Left lung (tissue), 4 donors: ENCODE measurements at regions not wholly inside any gene's neighbourhood (a gene's known extent, or its start where the extent isn't known, plus 50 kb on each side); places are given as distances from the start of the nearest gene placed in this dataset.

Source experiments
- ATAC-seq: fragments of 200-7000 bp; cut with Tn5 transposase; one replicate; pipeline ENCODE4 v1.9.1; 2020; ENCODE audit warnings: moderate library complexity
- DNase-seq, 4 donors: peaks; one replicate each; pipeline ENCODE4 v3.0.0-alpha.2; 2013 to 2020
- H3K27ac ChIP-seq, 2 donors: fragments of 200-600 bp; sonication (generic) in 1 of 2; one replicate each; pipeline versions ENCODE4 v1.5.0 to v1.8.0; 2020 to 2021
- H3K27me3 ChIP-seq, 2 donors: fragments of 200-600 bp; sonication (generic) in 1 of 2; one replicate each; pipeline versions ENCODE4 v1.5.0 to v1.8.0; 2020 to 2021
- H3K36me3 ChIP-seq, 2 donors: fragments of 200-600 bp; sonication (generic) in 1 of 2; one replicate each; pipeline versions ENCODE4 v1.5.0 to v1.8.0; 2020 to 2021
- H3K4me1 ChIP-seq, 2 donors: fragments of 200-600 bp; one replicate each; pipeline ENCODE4 v1.8.0; 2021
- H3K4me3 ChIP-seq, 2 donors: fragments of 200-600 bp; sonication (generic) in 1 of 2; one replicate each; pipeline versions ENCODE4 v1.5.0 to v1.8.0; 2020 to 2021; ENCODE audit warnings: mild to moderate bottlenecking in 1 of 2
- H3K9me3 ChIP-seq, 2 donors: fragments of 200-600 bp; sonication (generic) in 1 of 2; one replicate each; pipeline versions ENCODE4 v1.5.0 to v1.8.0; 2020 to 2021
- CTCF ChIP-seq, 2 donors: fragments of 200-600 bp; sonication (generic) in 1 of 2; IDR thresholded peaks; one replicate each; pipeline versions ENCODE4 v1.5.0 to v1.8.0; 2021; ENCODE audit warnings: antibody characterized with exemption in 2 of 2
- intact Hi-C, 2 donors: fragments of 100-400 bp; cut with DNase I; formaldehyde crosslinking; loops; one replicate each; pipeline versions ENCODE4 v1.11.2 to v1.14.2; 2022
- donor health status: DM: no; HTN: yes; CAD: no.
- donor health status: DM: no; HTN: no; CAD: no.

DNA sequence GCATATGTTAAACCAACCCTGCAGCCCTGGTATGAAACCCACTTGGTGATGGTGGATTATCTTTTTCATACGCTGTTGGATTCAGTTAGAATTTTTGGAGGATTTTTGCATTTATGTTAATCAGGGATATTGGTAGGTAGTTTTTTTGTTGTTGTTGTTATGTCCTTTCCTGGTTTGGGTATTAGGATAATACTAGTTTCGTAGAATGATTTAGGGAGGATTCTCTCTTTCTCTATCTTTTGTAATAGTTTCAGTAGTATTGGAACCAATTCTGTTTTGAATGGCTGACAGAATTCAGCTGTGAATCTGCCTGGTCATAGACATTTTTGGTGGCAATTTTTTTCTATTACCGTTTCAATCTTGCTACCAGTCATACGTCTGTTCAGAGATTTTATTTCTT, 305.4 kb downstream of the IDS start:
- no peak for DNase-seq
- no peaks in the 10 kb centered on the region for H3K36me3 ChIP-seq
- no peak for TF ChIP-seq CTCF (IDR thresholded peaks at IDR 0.05)
- no peaks in the 10 kb centered on the region for H3K9me3 ChIP-seq
- no peak for ATAC-seq
- H3K27me3 ChIP-seq, result no peaks in the 10 kb centered on the region
- no peaks in the 10 kb centered on the region for H3K4me1 ChIP-seq
- no peak overlapping the region for H3K4me3 ChIP-seq
- H3K27ac ChIP-seq, result no peak overlapping the region
- intact Hi-C loops, result no loop called here

DNA sequence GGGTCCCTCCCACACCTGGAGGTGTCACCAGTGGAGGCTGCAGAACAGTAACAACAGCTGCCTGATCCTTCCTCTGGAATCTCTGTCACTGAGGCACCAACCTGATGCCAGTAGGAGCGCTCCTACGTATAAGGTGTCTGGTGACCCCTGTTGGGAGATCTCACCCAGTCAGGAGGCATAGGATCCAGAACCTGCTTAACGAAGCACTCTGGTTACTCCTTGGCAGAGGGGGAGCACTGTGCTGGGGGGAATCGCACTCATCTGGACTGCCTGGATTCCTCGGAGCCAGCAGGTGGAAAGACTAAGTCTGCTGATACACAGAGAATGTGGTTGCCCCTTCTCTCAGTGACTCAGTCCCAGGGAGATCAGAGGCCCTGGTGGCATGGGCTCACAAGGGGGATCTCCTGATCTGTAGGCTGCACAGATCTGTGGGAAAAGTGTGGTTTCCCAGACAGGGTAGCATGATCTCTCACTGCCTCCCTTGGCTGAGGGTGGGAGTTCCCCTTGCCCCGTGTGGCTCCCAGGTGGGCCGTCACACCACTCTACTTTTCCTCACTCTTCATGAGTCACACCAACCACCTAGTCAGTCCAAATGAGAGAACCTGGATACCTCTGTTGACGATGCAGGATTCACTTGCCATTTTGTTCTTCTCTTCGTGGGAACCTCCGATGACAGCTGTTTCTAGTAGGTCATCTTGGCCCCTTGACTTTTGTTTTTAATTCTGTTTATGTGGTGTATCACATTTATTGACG, 305.9 kb downstream of the IDS start:
- no peaks in the 10 kb centered on the region for H3K9me3 ChIP-seq
- H3K4me1 ChIP-seq, result no peaks in the 10 kb centered on the region
- no peaks in the 10 kb centered on the region for H3K36me3 ChIP-seq
- no peak for TF ChIP-seq CTCF (IDR thresholded peaks at IDR 0.05)
- no peak overlapping the region for H3K4me3 ChIP-seq
- DNase-seq (no peak), ATAC-seq (no peak)
- intact Hi-C loops, result no loop called here
- H3K27ac ChIP-seq, result no peak overlapping the region
- H3K27me3 ChIP-seq, result no peaks in the 10 kb centered on the region

DNA sequence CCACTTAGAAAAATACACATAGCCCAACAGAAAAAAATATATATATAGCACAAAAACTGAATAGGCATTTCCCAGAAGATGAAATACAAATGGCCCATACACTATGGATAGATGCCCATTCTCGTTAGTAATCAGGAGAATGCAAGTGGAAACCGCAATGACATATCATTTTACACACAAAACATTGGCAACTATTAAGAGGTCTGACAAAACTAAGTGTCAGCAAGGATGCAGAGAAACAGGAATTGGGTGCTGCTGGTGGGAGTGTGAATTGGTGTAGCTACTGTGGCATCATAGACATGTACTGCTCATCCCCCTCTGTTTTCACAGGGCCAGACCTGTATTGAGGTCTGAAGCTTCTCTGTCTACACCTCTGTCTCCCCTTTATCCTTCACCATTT, 320.0 kb downstream of the IDS start:
- no peaks in the 10 kb centered on the region for H3K4me1 ChIP-seq
- no peaks in the 10 kb centered on the region for H3K36me3 ChIP-seq
- no peak for TF ChIP-seq CTCF (IDR thresholded peaks at IDR 0.05)
- no peaks in the 10 kb centered on the region for H3K27me3 ChIP-seq
- no peak overlapping the region for H3K27ac ChIP-seq
- no peaks in the 10 kb centered on the region for H3K9me3 ChIP-seq
- ATAC-seq, result no peak
- intact Hi-C loops, result no loop called here
- DNase-seq, result no peak
- H3K4me3 ChIP-seq, result no peak overlapping the region

GRCh38 chrX:149161435-149162088, 343.5 kb downstream of the IDS start:
- no peak for TF ChIP-seq CTCF (IDR thresholded peaks at IDR 0.05)
- H3K27ac ChIP-seq, result no peak overlapping the region
- intact Hi-C loops, result no loop called here
- H3K4me3 ChIP-seq, result no peak overlapping the region
- peak in 1 of 4 donors; percentile 5 for DNase-seq
- H3K9me3 ChIP-seq, result no peaks in the 10 kb centered on the region
- no peaks in the 10 kb centered on the region for H3K27me3 ChIP-seq
- H3K4me1 ChIP-seq, result no peaks in the 10 kb centered on the region
- no peak for ATAC-seq
- H3K36me3 ChIP-seq, result no peaks in the 10 kb centered on the region

DNA sequence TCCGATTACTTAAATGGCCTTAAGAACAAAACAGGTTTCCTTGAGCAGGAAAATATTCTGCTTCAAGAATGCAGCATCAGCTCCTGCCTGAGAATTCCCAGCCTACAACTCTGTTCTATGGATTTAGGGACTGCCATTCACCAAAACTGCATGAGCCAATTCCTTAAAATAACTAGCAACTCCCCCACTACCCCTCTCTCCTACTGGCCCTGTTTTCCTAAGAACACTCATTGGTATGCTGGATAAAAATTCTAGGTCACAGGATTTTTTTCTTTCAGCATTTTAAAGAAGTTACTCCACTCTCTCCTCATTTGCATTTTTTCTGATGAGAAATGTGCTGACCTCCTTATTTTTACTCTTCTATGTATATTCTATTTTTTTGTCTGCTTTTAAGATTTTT, 347.1 kb downstream of the IDS start:
- no peak for TF ChIP-seq CTCF (IDR thresholded peaks at IDR 0.05)
- DNase-seq (no peak), ATAC-seq (no peak)
- H3K27ac ChIP-seq, result no peak overlapping the region
- intact Hi-C loops, result no loop called here
- no peaks in the 10 kb centered on the region for H3K36me3 ChIP-seq
- no peaks in the 10 kb centered on the region for H3K9me3 ChIP-seq
- H3K4me1 ChIP-seq, result no peaks in the 10 kb centered on the region
- H3K27me3 ChIP-seq, result no peaks in the 10 kb centered on the region
- H3K4me3 ChIP-seq, result no peak overlapping the region
